ENCODE measurements at regions not wholly inside any gene's neighbourhood (a gene's known extent, or its start where the extent isn't known, plus 50 kb on each side); places are given as distances from the start of the nearest gene placed in this dataset.

GRCh38 chr10:107340326-107340725 is 175.8 kb upstream of the SORCS1 start:
- TF ChIP-seq POLR2A (IDR thresholded peaks at IDR 0.05; ENCODE audit: low read depth, low read length) (no peak), CTCF (conservative IDR thresholded peaks at IDR 0.05; ENCODE audit: low read depth, low read length) (no peak)

All from IMR-90 (cell line).